ENCODE measurements at regions not wholly inside any gene's neighbourhood (a gene's known extent, or its start where the extent isn't known, plus 50 kb on each side); places are given as distances from the start of the nearest gene placed in this dataset.
"Not testable (repeated sequence)": the region's sequence is repeated elsewhere in the genome, so short reads cannot be mapped to it uniquely, and the experiment has no call there.

GRCh38 chr22:35178446-35178845, 78.8 kb upstream of the HMGXB4 start:
- DNase-seq (ENCODE audit: low read depth in 2 of 3, low spot score in 2 of 3) = no peak

DNA sequence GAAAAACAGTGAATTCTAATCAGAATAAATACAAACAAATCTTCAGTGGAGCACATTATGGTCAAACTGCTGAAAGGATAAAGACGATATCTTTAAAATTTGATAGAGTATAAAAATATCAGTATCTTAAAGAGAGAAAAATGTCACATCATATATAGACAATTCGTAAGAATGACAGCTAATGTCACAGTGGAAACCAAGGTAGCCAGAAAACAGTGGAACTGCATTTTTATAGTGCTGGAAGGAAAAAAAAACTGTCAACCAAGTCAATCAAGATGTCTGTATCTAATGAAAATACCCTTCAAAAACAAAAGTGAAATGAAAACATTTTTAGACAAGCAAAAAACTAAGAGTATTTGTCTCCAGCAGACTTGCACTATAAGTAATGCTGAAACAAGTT, 73.4 kb upstream of the HMGXB4 start:
- DNase-seq (ENCODE audit: low read depth in 2 of 3, low spot score in 2 of 3) = no peak

DNA sequence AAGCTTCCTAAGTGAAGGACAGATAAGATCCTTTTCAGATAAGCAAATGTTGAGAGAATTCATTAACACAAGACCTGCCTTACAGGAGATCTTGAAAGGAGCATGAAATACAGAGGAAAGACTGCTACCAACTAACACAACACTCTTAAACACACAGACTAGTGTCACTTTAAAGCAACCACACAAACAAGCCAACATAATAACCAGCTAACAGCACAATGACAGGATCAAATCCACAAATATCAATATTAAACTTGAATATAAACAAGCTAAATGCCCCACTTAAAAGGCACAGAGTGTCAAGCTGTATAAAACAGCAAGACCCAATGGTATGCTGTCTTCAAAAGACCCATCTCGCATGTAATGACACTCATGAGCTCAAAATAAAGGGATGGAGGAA, 70.8 kb upstream of the HMGXB4 start:
- no peak for DNase-seq (ENCODE audit: low read depth in 2 of 3, low spot score in 2 of 3)

GRCh38 chr22:35188930-35189329, 68.4 kb upstream of the HMGXB4 start:
- not testable (repeated sequence) for DNase-seq (ENCODE audit: low read depth in 2 of 3, low spot score in 2 of 3)

- DNase-seq (ENCODE audit: low read depth in 2 of 3, low spot score in 2 of 3) = no peak
Measured at GRCh38 chr22:35189559-35189958, 67.7 kb upstream of the HMGXB4 start.

- DNase-seq (ENCODE audit: low read depth in 2 of 3, low spot score in 2 of 3) = no peak
Measured at GRCh38 chr22:35191412-35191811, 65.9 kb upstream of the HMGXB4 start.

DNA sequence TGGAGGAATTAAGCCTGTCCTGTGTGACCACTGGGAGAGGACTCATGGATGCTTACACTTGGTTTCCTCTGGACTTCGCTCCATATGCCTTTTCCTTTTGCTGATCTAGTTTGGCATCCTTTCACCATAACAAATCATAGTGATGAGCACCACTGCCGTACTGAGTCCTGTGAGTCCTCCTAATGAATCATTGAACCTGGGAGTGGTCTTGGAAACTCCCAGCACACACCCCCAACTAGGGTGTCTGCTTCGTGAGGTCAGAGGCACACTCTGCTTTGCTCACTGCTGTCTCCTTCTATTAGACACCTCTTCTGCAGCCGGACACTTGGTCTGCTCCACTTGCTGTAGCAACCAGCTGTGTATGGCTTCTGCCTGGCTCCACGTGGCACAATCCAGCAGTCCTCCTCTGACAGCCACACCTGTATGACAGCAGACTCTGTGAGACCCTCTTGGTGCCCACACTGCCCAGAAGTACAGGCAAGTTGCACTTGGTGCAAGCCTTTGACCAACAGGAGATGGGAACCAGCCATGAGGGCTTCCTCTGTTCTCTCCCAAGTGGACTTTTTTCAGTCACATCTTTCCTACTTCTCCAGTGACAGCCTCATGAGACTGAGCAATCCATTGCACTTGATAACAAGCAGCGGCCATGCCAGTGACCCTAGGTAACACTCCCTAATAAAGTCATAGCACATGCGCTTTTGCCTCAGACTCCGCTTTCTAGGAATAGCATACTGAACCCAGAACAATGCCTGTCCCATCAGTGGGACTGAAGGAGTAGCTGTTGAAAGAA, 65.0 kb upstream of the HMGXB4 start:
- no peak for DNase-seq (ENCODE audit: low read depth in 2 of 3, low spot score in 2 of 3)

DNA sequence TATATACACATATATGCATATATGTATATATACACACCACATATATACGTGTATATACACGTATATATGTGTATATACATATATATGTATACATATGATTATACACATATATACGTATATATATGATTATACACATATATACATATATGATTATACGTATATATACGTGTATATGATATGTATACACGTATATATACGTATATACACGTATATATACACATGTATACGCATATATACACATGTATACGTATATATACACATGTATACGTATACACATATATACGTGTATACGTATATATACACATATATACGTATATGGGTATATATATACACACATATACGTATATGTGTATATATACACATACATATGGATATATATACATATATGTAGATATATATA, 62.1 kb upstream of the HMGXB4 start:
- no peak for DNase-seq (ENCODE audit: low read depth in 2 of 3, low spot score in 2 of 3)

DNA sequence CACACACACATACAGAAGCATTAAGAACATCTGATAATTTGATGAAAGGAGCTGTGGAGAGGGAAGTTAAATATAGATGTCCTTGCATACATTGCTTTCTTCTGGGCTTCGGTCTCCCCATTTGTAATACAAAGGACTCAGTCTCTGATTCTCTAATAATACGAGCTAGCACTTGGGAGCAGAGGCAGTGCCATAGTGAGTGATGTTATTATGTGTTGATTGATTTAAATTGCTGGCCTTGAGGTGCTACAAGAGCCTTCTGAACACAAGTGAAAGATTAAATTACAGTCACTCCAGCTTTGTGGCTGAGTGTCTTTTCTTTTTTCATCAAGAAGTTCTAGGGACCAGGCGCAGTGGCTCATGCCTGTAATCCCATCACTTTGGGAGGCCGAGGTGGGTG, 61.5 kb upstream of the HMGXB4 start:
- no peak for DNase-seq (ENCODE audit: low read depth in 2 of 3, low spot score in 2 of 3)

- DNase-seq (ENCODE audit: low read depth in 2 of 3, low spot score in 2 of 3) = no peak
Measured at GRCh38 chr22:35197071-35197470, 60.2 kb upstream of the HMGXB4 start.

- DNase-seq (ENCODE audit: low read depth in 2 of 3, low spot score in 2 of 3) = no peak
Measured at GRCh38 chr22:35197886-35198285, 59.4 kb upstream of the HMGXB4 start.

- no peak for DNase-seq (ENCODE audit: low read depth in 2 of 3, low spot score in 2 of 3)
Measured at GRCh38 chr22:35198738-35199137, 58.6 kb upstream of the HMGXB4 start.

DNA sequence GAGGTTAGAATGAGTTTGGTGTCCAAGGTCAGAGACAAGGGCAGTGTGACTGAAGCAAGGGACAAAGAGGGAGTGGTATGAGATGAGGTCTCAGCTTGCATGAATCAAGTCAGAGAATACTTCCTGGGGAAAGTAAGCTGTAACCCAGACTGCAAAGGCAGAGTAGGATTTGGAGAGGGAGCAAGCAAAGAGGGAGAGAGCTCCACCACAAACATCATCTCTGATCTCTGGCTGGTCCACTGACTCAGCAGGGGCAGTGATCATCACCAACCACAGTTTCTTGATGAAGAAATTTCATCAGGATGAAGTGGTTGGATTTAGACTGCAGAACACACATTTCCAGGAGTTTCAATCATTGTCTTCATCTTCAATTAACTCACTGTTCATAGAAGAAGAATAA, 54.9 kb upstream of the HMGXB4 start:
- DNase-seq (ENCODE audit: low read depth in 2 of 3, low spot score in 2 of 3) = no peak

DNA sequence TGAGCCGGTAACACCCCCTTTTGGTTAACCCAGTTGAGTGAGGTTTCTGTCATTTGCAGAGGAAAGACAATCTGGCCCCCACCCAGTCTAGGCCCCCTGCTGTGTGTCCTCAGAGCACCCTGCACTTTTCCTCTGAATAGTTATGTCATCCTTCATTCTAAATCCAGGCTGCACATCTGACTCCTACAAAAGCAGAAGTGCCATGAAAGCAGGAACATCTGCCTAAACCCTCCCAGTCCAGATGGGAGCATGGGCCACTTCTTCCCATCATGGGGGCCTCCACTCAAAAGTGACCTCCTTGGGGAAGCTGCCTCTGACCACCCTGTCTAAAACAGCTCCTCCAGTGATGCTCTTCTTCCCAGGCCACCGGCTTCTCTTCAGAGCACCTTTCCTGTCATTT, 53.7 kb upstream of the HMGXB4 start:
- DNase-seq (ENCODE audit: low read depth in 2 of 3, low spot score in 2 of 3) = no peak

GRCh38 chr22:35204807-35205775, 52.2 kb upstream of the HMGXB4 start:
- DNase-seq (ENCODE audit: low read depth in 2 of 3, low spot score in 2 of 3) = no peak

DNA sequence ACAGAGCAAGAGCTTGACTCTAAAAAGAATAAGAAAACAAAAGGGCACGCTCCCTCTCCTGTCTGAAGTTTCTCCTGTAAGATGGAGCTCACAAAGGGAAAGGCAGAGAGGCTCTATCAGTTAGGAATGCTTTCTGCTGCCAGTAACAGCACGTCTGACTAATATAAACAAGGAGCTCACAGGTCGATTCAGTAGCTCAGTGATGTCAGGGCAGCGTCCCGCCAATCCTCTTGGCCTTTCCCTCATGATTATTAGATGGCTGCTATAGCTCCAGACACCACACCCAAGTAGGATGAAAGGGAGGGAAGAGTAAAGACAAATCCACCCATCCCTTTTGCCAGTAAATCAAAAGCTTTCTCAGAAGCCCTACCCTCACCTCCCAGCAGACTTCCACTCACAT, 51.3 kb upstream of the HMGXB4 start:
- no peak for DNase-seq (ENCODE audit: low read depth in 2 of 3, low spot score in 2 of 3)

DNA sequence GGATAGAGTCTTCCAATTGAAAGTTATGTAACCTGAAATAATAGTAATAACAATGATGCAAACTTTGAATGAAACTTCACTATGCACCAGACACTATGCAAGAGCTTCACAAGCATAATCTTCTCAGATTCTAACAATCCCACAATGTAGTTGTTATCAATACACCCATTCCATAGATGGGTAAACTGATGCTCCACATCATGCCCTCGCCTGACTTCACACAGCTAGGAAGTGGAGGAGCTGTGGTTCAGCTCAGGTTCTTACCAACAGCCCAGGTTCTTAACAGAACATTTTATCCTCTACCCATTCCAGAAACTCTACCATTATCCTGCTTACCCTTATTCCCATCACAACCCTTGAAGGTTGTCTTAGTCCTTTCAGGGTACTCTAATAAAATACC, 50.4 kb upstream of the HMGXB4 start:
- no peak for DNase-seq (ENCODE audit: low read depth in 2 of 3, low spot score in 2 of 3)
